Astrocyte (in vitro differentiated cells and primary cell): ENCODE measurements at regions not wholly inside any gene's neighbourhood (a gene's known extent, or its start where the extent isn't known, plus 50 kb on each side); places are given as distances from the start of the nearest gene placed in this dataset.
A peak's percentile ranks its signal among the peaks of the same experiment; 100 is the strongest.

Source experiments
- DNase-seq: peaks from one replicate; pipeline ENCODE4 v3.0.0-alpha.2; 2010; ENCODE audit warnings: low read depth
- FAIRE-seq: peaks from 2 replicates; lab custom pipeline; 2011; peaks lifted over from hg19 to GRCh38; lab: Jason Lieb, UNC
- H2AFZ ChIP-seq: 2 replicates; pipeline ENCODE4 v1.6.0; 2012; ENCODE audit warnings: low read depth, low read length, inconsistent platforms
- H3K27ac ChIP-seq: 2 replicates; pipeline ENCODE4 v1.5.1; 2011; ENCODE audit warnings: low read depth, low read length, inconsistent platforms
- H3K27me3 ChIP-seq: 2 replicates; pipeline ENCODE4 v1.6.0; 2011; ENCODE audit warnings: low read length, inconsistent platforms; ENCODE audit not compliant: insufficient read depth
- H3K36me3 ChIP-seq: 2 replicates; pipeline ENCODE4 v1.5.1; 2011; ENCODE audit warnings: low read length, inconsistent platforms; ENCODE audit not compliant: insufficient read depth
- H3K4me1 ChIP-seq: 2 replicates; pipeline ENCODE4 v1.5.1; 2011; ENCODE audit warnings: low read length, inconsistent platforms; ENCODE audit not compliant: insufficient read depth
- H3K4me2 ChIP-seq: 2 replicates; pipeline ENCODE4 v1.6.0; 2012; ENCODE audit warnings: low read length, inconsistent platforms
- H3K4me3 ChIP-seq: 2 replicates; pipeline ENCODE4 v1.5.1; 2011; ENCODE audit warnings: low read depth, mild to moderate bottlenecking, low read length, inconsistent platforms; ENCODE audit not compliant: insufficient read depth
- H3K79me2 ChIP-seq: 2 replicates; pipeline ENCODE4 v1.6.0; 2012; ENCODE audit warnings: mild to moderate bottlenecking, low read length, inconsistent platforms; ENCODE audit not compliant: insufficient read depth
- H3K9ac ChIP-seq: 2 replicates; pipeline ENCODE4 v1.6.0; 2012; ENCODE audit warnings: mild to moderate bottlenecking, low read length, inconsistent platforms
- H3K9me3 ChIP-seq: 2 replicates; pipeline ENCODE4 v1.5.1; 2012; ENCODE audit warnings: low read depth, mild to moderate bottlenecking, low read length, inconsistent platforms; ENCODE audit not compliant: insufficient read depth
- H4K20me1 ChIP-seq: 2 replicates; pipeline ENCODE4 v1.6.0; 2012; ENCODE audit warnings: low read length, inconsistent platforms; ENCODE audit not compliant: insufficient read depth
- H3K27ac Mint-ChIP-seq: one replicate; pipeline ENCODE4 v1.8.0; 2021; ENCODE audit warnings: mild to moderate bottlenecking, mixed read lengths; ENCODE audit not compliant: unreplicated experiment
- H3K27me3 Mint-ChIP-seq: one replicate; pipeline ENCODE4 v1.8.0; 2021; ENCODE audit warnings: low read depth, mixed read lengths; ENCODE audit not compliant: unreplicated experiment
- H3K36me3 Mint-ChIP-seq: one replicate; pipeline ENCODE4 v1.8.0; 2021; ENCODE audit warnings: low read depth, mixed read lengths; ENCODE audit not compliant: unreplicated experiment
- H3K4me1 Mint-ChIP-seq: one replicate; pipeline ENCODE4 v1.8.0; 2021; ENCODE audit warnings: low read depth, mixed read lengths; ENCODE audit not compliant: unreplicated experiment
- H3K4me3 Mint-ChIP-seq: one replicate; pipeline ENCODE4 v1.8.0; 2021; ENCODE audit warnings: mild to moderate bottlenecking, moderate library complexity, mixed read lengths; ENCODE audit not compliant: unreplicated experiment
- H3K9me3 Mint-ChIP-seq: one replicate; pipeline ENCODE4 v1.8.0; 2021; ENCODE audit warnings: mild to moderate bottlenecking, mixed read lengths; ENCODE audit not compliant: unreplicated experiment
- CTCF ChIP-seq: IDR thresholded peaks from 2 replicates; pipeline ENCODE4 v1.5.1; 2011; ENCODE audit warnings: low read depth, mild to moderate bottlenecking, inconsistent platforms, low read length, moderate library complexity; ENCODE audit not compliant: insufficient read depth
- EZH2 ChIP-seq: IDR thresholded peaks from 2 replicates; pipeline ENCODE4 v1.6.1; 2012; ENCODE audit warnings: mild to moderate bottlenecking, low read length, inconsistent platforms; ENCODE audit not compliant: insufficient read depth

- peaks cover 62% of the 10 kb centered on the region for H3K27me3 Mint-ChIP-seq
- no peak overlapping the region for H3K4me3 Mint-ChIP-seq
- H3K9me3 Mint-ChIP-seq: no peaks in the 10 kb centered on the region
- DNase-seq: no peak
- no peak overlapping the region for H3K27ac Mint-ChIP-seq
- TF ChIP-seq EZH2 (no peak), CTCF (no peak)
- no peak overlapping the region for H3K27ac ChIP-seq
- no peaks in the 10 kb centered on the region for H3K36me3 ChIP-seq
- no peaks in the 10 kb centered on the region for H3K27me3 ChIP-seq
- H3K9me3 ChIP-seq: no peaks in the 10 kb centered on the region
- no peaks in the 10 kb centered on the region for H4K20me1 ChIP-seq
- no peaks in the 10 kb centered on the region for H3K79me2 ChIP-seq
- H3K4me1 Mint-ChIP-seq: no peaks in the 10 kb centered on the region
- H2AFZ ChIP-seq: no peak overlapping the region
- no peak overlapping the region for H3K9ac ChIP-seq
- no peak for FAIRE-seq
- H3K4me2 ChIP-seq: no peak overlapping the region
- no peak overlapping the region for H3K4me3 ChIP-seq
- H3K4me1 ChIP-seq: no peaks in the 10 kb centered on the region
- no peaks in the 10 kb centered on the region for H3K36me3 Mint-ChIP-seq
Measured at GRCh38 chr1:5746611-5747425, 245.4 kb downstream of the NPHP4 start.

- Histone ChIP-seq H3K79me2 (no peaks in the 10 kb centered on the region), H3K9ac (no peak overlapping the region), H3K9me3 (no peaks in the 10 kb centered on the region), H3K27me3 (no peaks in the 10 kb centered on the region), H4K20me1 (no peaks in the 10 kb centered on the region), H2AFZ (no peak overlapping the region), H3K4me2 (no peak overlapping the region), H3K4me3 (no peak overlapping the region), H3K36me3 (no peaks in the 10 kb centered on the region), H3K27ac (no peak overlapping the region), H3K4me1 (no peaks in the 10 kb centered on the region)
- no peak for FAIRE-seq
- H3K27me3 Mint-ChIP-seq: peaks cover 55% of the 10 kb centered on the region
- H3K4me1 Mint-ChIP-seq: no peaks in the 10 kb centered on the region
- peak; percentile 10 for DNase-seq
- no peaks in the 10 kb centered on the region for H3K36me3 Mint-ChIP-seq
- H3K27ac Mint-ChIP-seq: no peak overlapping the region
- H3K4me3 Mint-ChIP-seq: no peak overlapping the region
- TF ChIP-seq CTCF (peak; percentile 50), EZH2 (no peak)
- H3K9me3 Mint-ChIP-seq: no peaks in the 10 kb centered on the region
Measured at GRCh38 chr1:5745800-5746610, 246.2 kb downstream of the NPHP4 start.
